Loucy (cell line): ENCODE measurements at regions not wholly inside any gene's neighbourhood (a gene's known extent, or its start where the extent isn't known, plus 50 kb on each side); places are given as distances from the start of the nearest gene placed in this dataset.
"Not testable (repeated sequence)": the region's sequence is repeated elsewhere in the genome, so short reads cannot be mapped to it uniquely, and the experiment has no call there.

ENCODE experiments used
- CTCF ChIP-seq: fragments of 200-600 bp; sonication (generic); conservative IDR thresholded peaks from 2 replicates; pipeline ENCODE4 v1.5.1; 2014; ENCODE audit warnings: mild to moderate bottlenecking, antibody characterized with exemption, low read length
- EZH2phosphoT487 ChIP-seq: fragments of 200-600 bp; IDR thresholded peaks from 2 replicates; pipeline ENCODE4 v1.6.1; 2018; ENCODE audit warnings: antibody characterized with exemption, mild to moderate bottlenecking, moderate library complexity, borderline replicate concordance

DNA sequence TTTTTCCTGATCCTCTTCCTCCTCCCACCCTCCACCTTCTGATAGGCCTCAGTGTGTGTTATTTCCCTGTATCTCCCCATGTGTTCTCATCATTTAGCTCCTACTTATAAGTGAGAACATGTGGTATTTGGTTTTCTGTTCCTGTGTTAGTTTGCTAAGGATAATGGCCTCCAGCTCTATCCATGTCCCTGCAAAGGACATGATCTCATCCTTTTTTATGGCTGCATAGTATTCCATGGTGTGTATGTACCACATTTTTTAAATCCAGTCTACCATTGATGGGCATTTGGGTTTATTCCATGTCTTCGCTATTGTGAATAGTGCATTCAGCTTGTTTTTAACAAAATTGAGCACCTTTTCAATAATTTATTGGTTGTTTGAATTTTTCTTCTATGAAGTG, 130.8 kb upstream of the ARHGAP20 start:
- TF ChIP-seq CTCF, EZH2phosphoT487: not testable (repeated sequence)
